Smooth muscle cell (in vitro differentiated cells): ENCODE measurements at regions not wholly inside any gene's neighbourhood (a gene's known extent, or its start where the extent isn't known, plus 50 kb on each side); places are given as distances from the start of the nearest gene placed in this dataset.

Experiments
- DNase-seq: peaks from one replicate; lab custom pipeline; 2025; ENCODE audit not compliant: unreplicated experiment; lab: John Stamatoyannopoulos, UW
- H2AFZ ChIP-seq: fragments of 200-600 bp; sonication (generic); 2 replicates; pipeline ENCODE4 v1.6.0; 2016; ENCODE audit warnings: antibody characterized with exemption, low read depth, mild to moderate bottlenecking
- H3F3A ChIP-seq: fragments of 200-600 bp; sonication (generic); 2 replicates; pipeline ENCODE4 v1.6.0; 2017; ENCODE audit warnings: antibody characterized with exemption, low read depth
- H3K27ac ChIP-seq: fragments of 200-600 bp; sonication (generic); 2 replicates; pipeline ENCODE4 v1.5.1; 2016; ENCODE audit warnings: low read depth, mild to moderate bottlenecking
- H3K27me3 ChIP-seq: fragments of 200-600 bp; sonication (generic); 2 replicates; pipeline ENCODE4 v1.6.1; 2016; ENCODE audit warnings: low read depth, mild to moderate bottlenecking
- H3K36me3 ChIP-seq: fragments of 200-600 bp; sonication (generic); 2 replicates; pipeline ENCODE4 v1.5.1; 2016; ENCODE audit warnings: low read depth
- H3K4me1 ChIP-seq: fragments of 200-600 bp; sonication (generic); 2 replicates; pipeline ENCODE4 v1.5.1; 2016; ENCODE audit warnings: low read depth
- H3K4me2 ChIP-seq: fragments of 200-600 bp; sonication (generic); 2 replicates; pipeline ENCODE4 v1.6.0; 2016; ENCODE audit warnings: mild to moderate bottlenecking
- H3K4me3 ChIP-seq: fragments of 200-600 bp; sonication (generic); 2 replicates; pipeline ENCODE4 v1.5.1; 2016; ENCODE audit warnings: mild to moderate bottlenecking
- H3K79me2 ChIP-seq: fragments of 200-600 bp; sonication (generic); 2 replicates; pipeline ENCODE4 v1.6.0; 2016; ENCODE audit warnings: low read depth, mild to moderate bottlenecking
- H3K9ac ChIP-seq: fragments of 200-600 bp; sonication (generic); 2 replicates; pipeline ENCODE4 v1.6.0; 2016; ENCODE audit warnings: low read depth
- H3K9me3 ChIP-seq: fragments of 200-600 bp; sonication (generic); replicated peaks from 2 replicates; pipeline ENCODE4 v1.5.1; 2016; ENCODE audit warnings: low read depth
- H4K20me1 ChIP-seq: fragments of 200-600 bp; sonication (generic); 2 replicates; pipeline ENCODE4 v1.6.0; 2016; ENCODE audit warnings: low read depth
- WGBS: methylation state at CpG from one replicate; pipeline ENCODE4 v1.1.7; 2016; ENCODE audit warnings: low lambda C conversion rate; 5-methylcytosine and 5-hydroxymethylcytosine counted together
- TF ChIP-seq, protein P1 (sequence below): fragments of 200-600 bp; sonication (generic); IDR thresholded peaks from 2 replicates; pipeline ENCODE4 v1.5.1; 2017; ENCODE audit warnings: borderline replicate concordance, mild to moderate bottlenecking, antibody characterized with exemption; ENCODE audit not compliant: insufficient read depth, poor library complexity, severe bottlenecking

- DNase-seq: no peak
- TF ChIP-seq, protein P1, sequence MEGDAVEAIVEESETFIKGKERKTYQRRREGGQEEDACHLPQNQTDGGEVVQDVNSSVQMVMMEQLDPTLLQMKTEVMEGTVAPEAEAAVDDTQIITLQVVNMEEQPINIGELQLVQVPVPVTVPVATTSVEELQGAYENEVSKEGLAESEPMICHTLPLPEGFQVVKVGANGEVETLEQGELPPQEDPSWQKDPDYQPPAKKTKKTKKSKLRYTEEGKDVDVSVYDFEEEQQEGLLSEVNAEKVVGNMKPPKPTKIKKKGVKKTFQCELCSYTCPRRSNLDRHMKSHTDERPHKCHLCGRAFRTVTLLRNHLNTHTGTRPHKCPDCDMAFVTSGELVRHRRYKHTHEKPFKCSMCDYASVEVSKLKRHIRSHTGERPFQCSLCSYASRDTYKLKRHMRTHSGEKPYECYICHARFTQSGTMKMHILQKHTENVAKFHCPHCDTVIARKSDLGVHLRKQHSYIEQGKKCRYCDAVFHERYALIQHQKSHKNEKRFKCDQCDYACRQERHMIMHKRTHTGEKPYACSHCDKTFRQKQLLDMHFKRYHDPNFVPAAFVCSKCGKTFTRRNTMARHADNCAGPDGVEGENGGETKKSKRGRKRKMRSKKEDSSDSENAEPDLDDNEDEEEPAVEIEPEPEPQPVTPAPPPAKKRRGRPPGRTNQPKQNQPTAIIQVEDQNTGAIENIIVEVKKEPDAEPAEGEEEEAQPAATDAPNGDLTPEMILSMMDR: no peak
- no peak overlapping the region for H3K9ac ChIP-seq
- no peaks in the 10 kb centered on the region for H3F3A ChIP-seq
- H3K36me3 ChIP-seq: no peaks in the 10 kb centered on the region
- H3K4me1 ChIP-seq: peaks cover 4% of the 10 kb centered on the region
- no peak overlapping the region for H3K27ac ChIP-seq
- no peaks in the 10 kb centered on the region for H4K20me1 ChIP-seq
- H3K27me3 ChIP-seq: no peaks in the 10 kb centered on the region
- H3K4me2 ChIP-seq: no peak overlapping the region
- no peak overlapping the region for H2AFZ ChIP-seq
- H3K9me3 ChIP-seq: no peaks in the 10 kb centered on the region
- H3K4me3 ChIP-seq: no peak overlapping the region
- no peaks in the 10 kb centered on the region for H3K79me2 ChIP-seq
- WGBS: 72% methylated on average over 2 of the region's 2 CpGs
Observed at GRCh38 chr18:27652480-27653121, 467.5 kb upstream of the CHST9 start.

DNA sequence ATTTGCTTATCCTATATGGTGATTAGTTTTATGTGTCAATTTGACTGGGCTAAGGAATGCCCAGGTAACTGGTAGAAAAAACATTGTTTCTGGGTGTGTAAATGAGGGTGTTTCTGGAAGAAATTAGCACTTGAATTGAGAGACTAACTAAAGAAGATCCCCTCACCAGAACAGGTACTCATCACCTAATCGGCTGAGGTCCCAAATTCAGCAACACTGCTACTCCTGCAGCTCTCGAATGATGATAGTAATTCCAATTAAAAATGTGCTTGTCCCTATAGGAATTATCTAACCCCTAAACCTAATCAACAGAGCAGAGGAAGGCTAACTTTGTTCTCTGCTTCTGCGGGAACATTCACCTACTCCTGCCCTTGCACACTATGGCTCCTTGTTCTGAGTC, 464.5 kb upstream of the CHST9 start:
- 86% methylated on average over 3 of the region's 3 CpGs for WGBS
- Histone ChIP-seq H3K79me2 (no peaks in the 10 kb centered on the region), H3K4me1 (peaks cover 4% of the 10 kb centered on the region), H3F3A (no peaks in the 10 kb centered on the region), H3K27ac (no peak overlapping the region), H3K36me3 (no peaks in the 10 kb centered on the region), H3K9ac (no peak overlapping the region), H3K4me2 (no peak overlapping the region), H4K20me1 (no peaks in the 10 kb centered on the region), H2AFZ (no peak overlapping the region), H3K4me3 (no peak overlapping the region), H3K27me3 (no peaks in the 10 kb centered on the region), H3K9me3 (no peaks in the 10 kb centered on the region)
- TF ChIP-seq, protein P1: no peak
- no peak for DNase-seq

DNA sequence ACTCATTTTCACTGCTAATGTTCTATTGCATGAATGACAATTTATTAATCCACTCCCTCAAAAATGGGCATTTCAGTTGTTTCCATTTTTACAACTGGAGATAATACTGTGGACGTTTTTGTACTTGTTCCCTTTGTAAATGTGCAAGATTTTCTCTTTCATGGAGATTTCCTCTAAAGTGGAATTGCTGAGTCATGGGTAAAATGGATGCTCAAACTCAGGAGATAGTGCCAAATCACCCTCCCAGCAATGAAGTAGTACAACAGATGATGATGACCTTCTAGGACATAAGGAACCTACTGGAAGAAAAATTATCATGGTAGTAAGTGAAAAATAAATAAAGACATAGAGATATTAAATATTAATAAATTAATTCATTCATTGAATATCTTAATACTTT, 460.8 kb upstream of the CHST9 start:
- TF ChIP-seq, protein P1: no peak
- Histone ChIP-seq H3K27ac (no peak overlapping the region), H2AFZ (peak overlapping the region; percentile 49), H3K4me2 (no peak overlapping the region), H3K27me3 (no peaks in the 10 kb centered on the region), H3K36me3 (no peaks in the 10 kb centered on the region), H3K4me1 (peaks cover 2% of the 10 kb centered on the region), H3K79me2 (no peaks in the 10 kb centered on the region), H3K9me3 (no peaks in the 10 kb centered on the region), H3K4me3 (no peak overlapping the region), H3F3A (no peaks in the 10 kb centered on the region), H4K20me1 (no peaks in the 10 kb centered on the region), H3K9ac (no peak overlapping the region)
- no peak for DNase-seq
- WGBS: 13% methylated on average over 1 of the region's 1 CpG

GRCh38 chr18:27636576-27637085, 451.5 kb upstream of the CHST9 start:
- WGBS: 93% methylated on average over 9 of the region's 9 CpGs
- H3F3A ChIP-seq: no peaks in the 10 kb centered on the region
- no peak overlapping the region for H3K4me2 ChIP-seq

More at GRCh38 chr18:27636576-27637085, 451.5 kb upstream of the CHST9 start:
- no peak overlapping the region for H3K4me3 ChIP-seq
- no peak overlapping the region for H2AFZ ChIP-seq
- H3K27me3 ChIP-seq: no peaks in the 10 kb centered on the region
- no peaks in the 10 kb centered on the region for H3K36me3 ChIP-seq
- no peak overlapping the region for H3K9ac ChIP-seq
- DNase-seq: no peak
- H3K4me1 ChIP-seq: no peaks in the 10 kb centered on the region
- H3K79me2 ChIP-seq: no peaks in the 10 kb centered on the region
- TF ChIP-seq, protein P1: no peak
- H4K20me1 ChIP-seq: no peaks in the 10 kb centered on the region
- H3K9me3 ChIP-seq: no peaks in the 10 kb centered on the region
- H3K27ac ChIP-seq: no peak overlapping the region
